Activated naive CD4-positive, alpha-beta T cell treated with anti-CD3 and anti-CD28 coated beads for 36 hours (primary cell): ENCODE measurements at regions not wholly inside any gene's neighbourhood (a gene's known extent, or its start where the extent isn't known, plus 50 kb on each side); places are given as distances from the start of the nearest gene placed in this dataset.

ENCODE experiments used
- CTCF ChIA-PET: fragments of 350-600 bp; sonication (Branson Sonifier 250); formaldehyde crosslinking; loops from one replicate; lab custom pipeline; 2021; ENCODE audit warnings: antibody characterized with exemption; lab: Charles Lee
- DNase-seq: peaks from one replicate; pipeline ENCODE4 v3.0.0-alpha.2; 2020
- H3K27ac Mint-ChIP-seq: one replicate; pipeline ENCODE4 v1.8.0; 2021; ENCODE audit warnings: mild to moderate bottlenecking, mixed read lengths
- H3K27me3 Mint-ChIP-seq: one replicate; pipeline ENCODE4 v1.8.0; 2021; ENCODE audit warnings: low read depth, mixed read lengths
- H3K36me3 Mint-ChIP-seq: one replicate; pipeline ENCODE4 v1.8.0; 2021; ENCODE audit warnings: low read depth, mixed read lengths
- H3K4me1 Mint-ChIP-seq: one replicate; pipeline ENCODE4 v1.8.0; 2021; ENCODE audit warnings: low read depth, mixed read lengths
- H3K4me3 Mint-ChIP-seq: one replicate; pipeline ENCODE4 v1.8.0; 2021; ENCODE audit warnings: mild to moderate bottlenecking, moderate library complexity, mixed read lengths
- H3K9me3 Mint-ChIP-seq: one replicate; pipeline ENCODE4 v1.8.0; 2021; ENCODE audit warnings: mixed read lengths
- intact Hi-C: fragments of 100-400 bp; cut with micrococcal nuclease; formaldehyde crosslinking; loops from one replicate; pipeline ENCODE4 v1.15.1; 2023

GRCh38 chr1:192937128-192937527 lies 122.0 kb downstream of the UCHL5 start:
- intact Hi-C loops, result loop anchor here (5.0 kb wide), 1 partner anchor 1350 kb away; no protein-coding TSS in a partner anchor
- H3K4me3 Mint-ChIP-seq, result no peak overlapping the region
- peaks cover 12% of the 10 kb centered on the region for H3K4me1 Mint-ChIP-seq
- CTCF ChIA-PET, result no interaction called here
- no peak for DNase-seq
- no peak overlapping the region for H3K27ac Mint-ChIP-seq
- no peaks in the 10 kb centered on the region for H3K27me3 Mint-ChIP-seq
- no peaks in the 10 kb centered on the region for H3K9me3 Mint-ChIP-seq
- no peaks in the 10 kb centered on the region for H3K36me3 Mint-ChIP-seq

DNA sequence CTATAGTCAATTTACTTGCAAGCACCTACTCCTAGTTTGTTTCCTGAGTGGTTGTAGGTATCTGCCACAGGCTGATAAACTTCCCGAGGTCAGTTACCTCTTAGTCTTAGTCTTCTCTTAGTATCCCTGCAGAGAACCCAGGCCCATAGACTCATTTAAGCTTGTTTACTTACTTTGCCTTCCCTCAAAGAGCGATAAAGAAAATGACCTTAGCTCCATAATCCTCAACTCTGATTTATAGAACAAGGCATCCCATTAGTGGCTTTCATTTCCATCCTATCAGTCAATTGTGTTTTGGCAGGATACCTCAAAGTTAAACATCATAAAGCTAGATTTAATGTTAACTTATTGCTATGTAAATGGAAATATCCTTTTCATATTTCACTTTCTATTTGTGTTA lies 119.7 kb downstream of the UCHL5 start:
- Mint-ChIP-seq H3K27me3 (no peaks in the 10 kb centered on the region), H3K4me1 (peaks cover 12% of the 10 kb centered on the region), H3K9me3 (no peaks in the 10 kb centered on the region), H3K27ac (no peak overlapping the region), H3K4me3 (no peak overlapping the region), H3K36me3 (no peaks in the 10 kb centered on the region)
- intact Hi-C loops, result loop anchor here (5.0 kb wide), 1 partner anchor 1348 kb away; no protein-coding TSS in a partner anchor
- DNase-seq, result no peak
- CTCF ChIA-PET, result no interaction called here

DNA sequence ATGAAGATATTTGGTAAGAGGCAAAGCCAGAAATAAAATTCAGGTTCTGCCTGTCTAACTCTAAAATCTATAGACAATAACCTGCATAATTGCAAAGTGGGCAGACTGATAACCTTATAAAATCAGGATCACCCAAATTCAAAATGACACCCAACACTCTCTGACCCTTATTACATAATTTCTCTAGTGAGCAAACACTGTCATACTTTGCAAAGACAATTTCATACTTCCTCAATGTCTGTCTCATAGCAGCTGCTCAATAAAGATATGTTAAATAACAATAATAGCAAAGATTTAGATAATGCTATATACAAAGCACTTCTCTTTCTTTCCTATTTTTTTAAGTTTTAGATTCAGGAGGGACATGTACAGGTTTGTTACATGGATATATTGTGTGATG lies 118.5 kb downstream of the UCHL5 start:
- no peaks in the 10 kb centered on the region for H3K36me3 Mint-ChIP-seq
- no peak overlapping the region for H3K4me3 Mint-ChIP-seq
- DNase-seq, result no peak
- CTCF ChIA-PET, result no interaction called here
- no peaks in the 10 kb centered on the region for H3K9me3 Mint-ChIP-seq
- H3K27ac Mint-ChIP-seq, result no peak overlapping the region
- intact Hi-C loops, result no loop called here
- peaks cover 12% of the 10 kb centered on the region for H3K4me1 Mint-ChIP-seq
- H3K27me3 Mint-ChIP-seq, result no peaks in the 10 kb centered on the region

GRCh38 chr1:192941722-192942411 lies 117.3 kb downstream of the UCHL5 start:
- H3K4me1 Mint-ChIP-seq, result no peaks in the 10 kb centered on the region
- intact Hi-C loops, result no loop called here
- no peak for DNase-seq
- CTCF ChIA-PET, result no interaction called here
- H3K36me3 Mint-ChIP-seq, result no peaks in the 10 kb centered on the region
- no peaks in the 10 kb centered on the region for H3K9me3 Mint-ChIP-seq
- H3K27ac Mint-ChIP-seq, result no peak overlapping the region
- no peak overlapping the region for H3K4me3 Mint-ChIP-seq
- H3K27me3 Mint-ChIP-seq, result no peaks in the 10 kb centered on the region

DNA sequence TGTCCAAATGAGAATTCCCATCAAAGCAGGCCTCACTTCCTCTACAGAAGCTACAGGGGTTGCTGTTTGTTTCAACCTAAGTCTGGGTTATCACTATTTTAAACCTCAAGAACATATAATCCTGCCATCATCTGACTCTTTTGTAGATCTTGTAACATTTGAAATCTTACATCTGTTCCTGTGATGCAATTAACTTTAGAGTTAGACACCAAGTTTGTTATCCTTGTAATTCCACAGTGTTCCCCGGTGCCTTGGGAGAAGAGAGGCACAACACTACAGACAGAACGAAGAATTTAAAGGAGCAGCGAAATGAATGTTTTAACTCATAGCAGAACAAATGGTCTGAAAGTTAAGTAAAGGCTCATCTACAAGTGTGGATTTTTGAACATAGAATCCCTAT lies 116.1 kb downstream of the UCHL5 start:
- H3K4me1 Mint-ChIP-seq, result no peaks in the 10 kb centered on the region
- intact Hi-C loops, result no loop called here
- no peak for DNase-seq
- no peaks in the 10 kb centered on the region for H3K36me3 Mint-ChIP-seq
- H3K27me3 Mint-ChIP-seq, result no peaks in the 10 kb centered on the region
- CTCF ChIA-PET, result interaction anchor here (0.5 kb wide), 1 partner anchor 138 kb away, joined by 3 read pairs; no protein-coding TSS in a partner anchor
- no peak overlapping the region for H3K27ac Mint-ChIP-seq
- H3K4me3 Mint-ChIP-seq, result no peak overlapping the region
- no peaks in the 10 kb centered on the region for H3K9me3 Mint-ChIP-seq

- no peaks in the 10 kb centered on the region for H3K4me1 Mint-ChIP-seq
- intact Hi-C loops, result no loop called here
- DNase-seq, result no peak
- H3K9me3 Mint-ChIP-seq, result no peaks in the 10 kb centered on the region
- no peaks in the 10 kb centered on the region for H3K36me3 Mint-ChIP-seq
- CTCF ChIA-PET, result interaction anchor here (0.5 kb wide), 2 partner anchors 76 to 138 kb away, joined by 3 read pairs; no protein-coding TSS in a partner anchor
- no peak overlapping the region for H3K4me3 Mint-ChIP-seq
- H3K27me3 Mint-ChIP-seq, result no peaks in the 10 kb centered on the region
- H3K27ac Mint-ChIP-seq, result no peak overlapping the region
Measured at GRCh38 chr1:192943522-192943921, 115.6 kb downstream of the UCHL5 start.

GRCh38 chr1:192945390-192946130 lies 113.6 kb downstream of the UCHL5 start:
- intact Hi-C loops, result no loop called here
- no peaks in the 10 kb centered on the region for H3K36me3 Mint-ChIP-seq
- no peak for DNase-seq
- CTCF ChIA-PET, result no interaction called here
- no peak overlapping the region for H3K4me3 Mint-ChIP-seq
- no peak overlapping the region for H3K27ac Mint-ChIP-seq
- no peaks in the 10 kb centered on the region for H3K9me3 Mint-ChIP-seq
- H3K4me1 Mint-ChIP-seq, result no peaks in the 10 kb centered on the region
- H3K27me3 Mint-ChIP-seq, result no peaks in the 10 kb centered on the region

DNA sequence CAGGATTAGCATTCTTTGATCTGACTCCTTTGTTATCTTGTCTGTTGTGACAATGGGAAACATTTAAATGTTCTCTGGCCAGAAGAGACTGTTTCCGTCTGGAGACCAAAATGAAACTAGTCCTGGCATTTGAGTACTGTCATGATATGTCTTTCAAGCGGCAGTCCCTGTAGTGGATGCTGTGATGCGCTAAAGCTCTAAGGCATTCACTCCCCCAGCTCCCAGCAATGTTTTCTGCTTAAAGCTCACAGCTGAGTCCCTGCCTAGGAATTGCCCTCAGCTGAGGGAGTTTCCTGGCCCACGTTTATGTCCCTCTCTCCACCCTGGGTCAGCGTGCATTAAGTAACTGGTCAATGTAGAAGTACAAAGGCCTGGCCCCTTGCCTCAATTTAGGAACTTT lies 109.4 kb downstream of the UCHL5 start:
- DNase-seq, result no peak
- Mint-ChIP-seq H3K4me3 (no peak overlapping the region), H3K27ac (no peak overlapping the region), H3K4me1 (no peaks in the 10 kb centered on the region), H3K9me3 (no peaks in the 10 kb centered on the region), H3K36me3 (peaks cover 1% of the 10 kb centered on the region), H3K27me3 (no peaks in the 10 kb centered on the region)
- CTCF ChIA-PET, result no interaction called here
- intact Hi-C loops, result no loop called here

DNA sequence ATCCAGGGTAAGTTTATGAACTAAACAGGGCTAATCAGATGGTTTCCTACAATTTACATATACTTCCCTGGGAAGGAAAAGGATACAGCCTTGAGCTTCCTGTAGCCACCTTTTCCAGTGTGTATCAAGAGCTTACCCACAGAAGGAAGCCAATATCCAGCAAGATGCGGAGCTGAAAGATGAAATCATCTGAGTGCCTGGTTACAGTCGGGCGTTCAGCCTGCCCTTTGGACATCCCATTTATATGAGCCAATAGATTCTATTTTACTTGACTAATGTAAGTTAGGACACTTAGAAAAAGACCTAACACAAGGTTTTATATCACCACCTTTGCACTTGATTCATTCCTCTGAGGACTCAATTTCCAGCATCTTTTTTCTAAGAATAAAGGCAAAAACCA lies 108.2 kb downstream of the UCHL5 start:
- intact Hi-C loops, result no loop called here
- Mint-ChIP-seq H3K4me3 (no peak overlapping the region), H3K9me3 (no peaks in the 10 kb centered on the region), H3K36me3 (peaks cover 3% of the 10 kb centered on the region), H3K4me1 (no peaks in the 10 kb centered on the region), H3K27ac (no peak overlapping the region), H3K27me3 (no peaks in the 10 kb centered on the region)
- CTCF ChIA-PET, result no interaction called here
- no peak for DNase-seq

DNA sequence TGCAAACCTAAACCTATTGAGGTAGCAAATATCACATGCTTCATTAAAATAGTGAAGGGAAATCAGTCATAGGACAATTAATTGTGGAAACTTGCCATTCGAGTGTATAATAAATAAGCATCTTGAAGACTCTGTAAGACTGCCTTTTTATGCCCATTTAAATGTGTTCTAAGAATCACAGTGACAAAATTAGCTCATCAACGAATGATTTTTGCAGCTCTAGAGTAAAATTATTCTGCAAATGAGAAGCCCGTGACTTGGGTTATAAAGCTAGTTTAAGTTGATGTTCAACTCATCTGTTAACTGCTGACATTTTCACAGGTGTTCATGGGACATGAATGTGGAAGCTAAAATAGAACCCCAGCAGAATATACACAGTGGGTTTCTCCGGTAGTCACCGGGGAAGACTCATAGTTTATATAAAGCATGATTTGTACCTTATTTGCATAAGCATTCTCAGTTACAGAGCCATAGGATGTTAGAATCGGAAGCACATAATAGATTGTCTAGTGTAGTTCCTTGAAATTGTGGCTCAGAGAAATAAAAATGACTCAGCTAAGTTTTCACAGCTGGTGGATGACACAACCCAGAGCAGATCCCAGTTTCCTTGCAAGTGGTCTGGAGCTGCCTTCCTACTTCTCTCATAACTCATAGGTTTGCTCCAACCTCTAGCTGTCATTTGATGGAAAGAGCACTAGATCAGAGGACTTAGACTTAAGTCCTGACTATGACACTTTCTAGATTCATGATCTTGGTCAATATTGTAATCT lies 107.3 kb downstream of the UCHL5 start:
- Mint-ChIP-seq H3K4me3 (no peak overlapping the region), H3K9me3 (no peaks in the 10 kb centered on the region), H3K27ac (no peak overlapping the region), H3K27me3 (no peaks in the 10 kb centered on the region), H3K36me3 (peaks cover 3% of the 10 kb centered on the region), H3K4me1 (no peaks in the 10 kb centered on the region)
- no peak for DNase-seq
- intact Hi-C loops, result loop anchor here (1.0 kb wide), 1 partner anchor 16 kb away; no protein-coding TSS in a partner anchor
- CTCF ChIA-PET, result no interaction called here

- CTCF ChIA-PET, result no interaction called here
- H3K4me1 Mint-ChIP-seq, result no peaks in the 10 kb centered on the region
- H3K4me3 Mint-ChIP-seq, result no peak overlapping the region
- H3K27ac Mint-ChIP-seq, result no peak overlapping the region
- H3K9me3 Mint-ChIP-seq, result no peaks in the 10 kb centered on the region
- intact Hi-C loops, result loop anchor here (1.0 kb wide), 1 partner anchor 16 kb away; no protein-coding TSS in a partner anchor
- no peak for DNase-seq
- peaks cover 3% of the 10 kb centered on the region for H3K36me3 Mint-ChIP-seq
- H3K27me3 Mint-ChIP-seq, result no peaks in the 10 kb centered on the region
Measured at GRCh38 chr1:192952646-192953045, 106.5 kb downstream of the UCHL5 start.

DNA sequence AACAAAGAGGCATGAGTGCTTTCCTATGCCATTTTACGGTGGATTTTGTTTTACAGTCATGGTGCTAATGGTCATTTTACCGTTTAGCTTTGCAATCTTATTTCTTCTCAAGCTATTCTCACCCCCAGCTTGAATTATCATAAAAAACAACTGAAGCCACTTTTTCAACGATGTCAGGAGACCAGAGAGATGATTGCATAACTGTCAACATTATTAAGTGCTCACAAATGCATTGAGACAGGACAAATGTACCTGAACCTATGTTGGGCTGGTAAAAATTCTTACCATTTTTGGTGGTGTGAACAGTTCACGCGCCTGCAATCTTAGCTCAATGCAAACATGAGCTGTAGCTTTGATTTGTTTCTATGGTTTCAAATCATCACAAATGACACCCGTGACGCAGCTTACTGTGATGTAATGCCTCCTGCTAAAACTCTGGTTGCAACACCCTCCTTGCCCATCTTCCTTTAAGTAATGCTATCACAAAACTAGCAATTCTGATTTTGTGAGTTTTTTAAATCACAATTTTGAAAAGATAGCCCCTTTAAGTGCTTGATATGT lies 104.4 kb downstream of the UCHL5 start:
- no peaks in the 10 kb centered on the region for H3K27me3 Mint-ChIP-seq
- peaks cover 3% of the 10 kb centered on the region for H3K36me3 Mint-ChIP-seq
- CTCF ChIA-PET, result no interaction called here
- no peak for DNase-seq
- H3K4me3 Mint-ChIP-seq, result no peak overlapping the region
- H3K27ac Mint-ChIP-seq, result no peak overlapping the region
- H3K9me3 Mint-ChIP-seq, result no peaks in the 10 kb centered on the region
- intact Hi-C loops, result no loop called here
- no peaks in the 10 kb centered on the region for H3K4me1 Mint-ChIP-seq
